EL (cell line): ENCODE measurements at regions not wholly inside any gene's neighbourhood (a gene's known extent, or its start where the extent isn't known, plus 50 kb on each side); places are given as distances from the start of the nearest gene placed in this dataset.
A peak's percentile ranks its signal among the peaks of the same experiment; 100 is the strongest.

Source experiments
- DNase-seq: peaks from one replicate; pipeline ENCODE4 v3.0.0-alpha.2; 2016

DNA sequence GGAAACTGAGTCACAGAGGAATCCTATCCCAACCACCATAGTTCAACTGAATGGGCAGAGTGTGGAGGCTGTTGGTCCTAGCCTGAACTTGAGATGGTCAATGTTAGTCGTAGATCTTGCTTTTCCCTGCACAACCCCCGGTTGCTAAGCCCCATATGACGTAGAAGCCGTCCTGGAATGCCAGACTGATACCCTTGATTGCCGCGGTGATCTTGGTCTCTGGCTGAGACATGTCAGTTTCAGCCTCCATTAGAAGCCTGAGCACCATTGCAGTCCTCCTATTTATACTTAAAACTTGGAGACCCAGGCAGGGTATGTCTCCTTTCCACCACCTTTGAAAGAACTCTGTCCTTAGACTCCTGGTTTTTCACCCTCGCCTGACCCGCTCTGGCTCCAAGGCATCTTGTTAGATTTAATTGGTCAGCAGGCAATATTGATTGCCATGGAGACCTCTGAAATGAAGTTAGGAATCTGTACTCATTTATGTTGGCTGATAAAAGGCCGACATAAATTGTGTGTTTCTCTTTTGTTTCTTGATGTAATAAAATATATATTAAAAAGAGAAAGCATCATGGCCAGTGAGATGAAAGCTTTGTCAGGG is 53.4 kb downstream of the RPLP1 start:
- no peak for DNase-seq

DNA sequence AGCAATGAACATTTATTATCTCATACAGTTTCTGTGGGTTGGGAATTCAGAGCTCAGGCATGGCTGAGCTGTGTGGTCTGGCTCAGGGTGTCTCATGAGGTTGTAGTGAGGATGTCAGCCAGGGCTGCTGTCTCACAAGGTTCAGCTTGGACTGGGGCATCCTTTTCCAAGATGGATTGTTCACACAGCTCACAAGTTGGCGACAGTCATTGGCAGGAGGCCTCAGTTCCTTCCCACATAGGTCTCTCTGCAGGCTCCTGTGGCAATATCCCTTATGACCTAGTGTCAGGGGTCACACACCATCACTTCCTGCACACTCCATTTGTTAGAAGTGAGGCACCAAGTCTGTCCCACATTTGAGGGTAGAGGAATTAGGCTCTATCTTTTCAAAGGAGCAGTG is 56.0 kb downstream of the RPLP1 start:
- no peak for DNase-seq

DNA sequence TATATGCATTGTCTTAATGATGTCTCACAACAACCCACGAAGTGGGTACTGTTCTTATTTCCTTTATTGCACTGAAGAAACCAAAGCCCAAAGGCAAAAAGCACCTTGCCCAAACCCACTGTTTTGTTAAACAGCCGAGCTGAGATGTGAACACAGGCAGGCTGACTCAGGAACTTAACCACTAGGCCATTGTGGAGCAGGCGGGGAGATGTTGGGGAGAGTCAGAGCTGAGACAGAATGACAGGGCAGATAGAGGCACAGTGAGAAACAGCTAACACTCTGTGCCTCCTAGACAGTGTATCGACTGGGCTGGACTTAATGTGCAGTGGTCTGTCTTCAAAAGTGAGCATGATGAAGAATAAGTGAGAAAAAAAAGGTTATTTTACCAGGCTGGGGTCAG is 56.5 kb downstream of the RPLP1 start:
- no peak for DNase-seq

DNA sequence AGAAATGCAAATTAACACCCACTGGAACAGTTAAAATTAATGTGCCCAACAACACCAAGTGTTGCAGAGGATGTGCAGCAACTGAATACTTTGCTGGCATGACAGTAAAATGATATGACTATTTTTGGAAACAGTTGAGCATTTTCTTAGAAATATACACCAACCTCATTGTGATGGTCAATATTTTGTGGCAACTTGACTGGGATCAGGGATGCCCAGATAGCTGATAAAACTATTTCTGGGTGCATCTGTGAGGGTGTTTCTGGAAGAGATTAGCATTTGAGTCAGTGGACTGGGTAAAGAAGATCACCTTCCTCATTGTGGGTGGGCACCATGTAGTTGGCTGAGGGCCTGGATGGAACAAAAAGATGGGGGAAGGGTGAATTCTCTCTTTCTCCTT is 57.9 kb downstream of the RPLP1 start:
- DNase-seq, result no peak

DNA sequence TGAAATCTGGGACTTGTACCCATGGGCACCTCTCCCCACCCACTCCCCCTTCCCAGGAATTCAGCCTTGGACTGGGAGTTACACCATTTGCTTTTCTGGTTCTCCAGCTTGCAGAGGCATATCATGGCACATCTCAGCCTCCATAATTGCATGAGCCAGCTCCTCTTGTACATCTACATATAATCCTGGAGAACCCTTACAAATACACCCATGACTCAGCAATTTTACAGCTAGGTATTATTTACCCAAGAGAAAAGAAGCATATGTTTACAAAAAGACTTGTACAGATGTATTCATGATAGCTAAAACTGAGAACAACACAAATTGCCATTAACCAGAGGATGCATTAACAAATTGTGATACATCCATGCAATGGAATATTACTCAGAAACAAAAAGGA is 58.4 kb downstream of the RPLP1 start:
- no peak for DNase-seq

DNA sequence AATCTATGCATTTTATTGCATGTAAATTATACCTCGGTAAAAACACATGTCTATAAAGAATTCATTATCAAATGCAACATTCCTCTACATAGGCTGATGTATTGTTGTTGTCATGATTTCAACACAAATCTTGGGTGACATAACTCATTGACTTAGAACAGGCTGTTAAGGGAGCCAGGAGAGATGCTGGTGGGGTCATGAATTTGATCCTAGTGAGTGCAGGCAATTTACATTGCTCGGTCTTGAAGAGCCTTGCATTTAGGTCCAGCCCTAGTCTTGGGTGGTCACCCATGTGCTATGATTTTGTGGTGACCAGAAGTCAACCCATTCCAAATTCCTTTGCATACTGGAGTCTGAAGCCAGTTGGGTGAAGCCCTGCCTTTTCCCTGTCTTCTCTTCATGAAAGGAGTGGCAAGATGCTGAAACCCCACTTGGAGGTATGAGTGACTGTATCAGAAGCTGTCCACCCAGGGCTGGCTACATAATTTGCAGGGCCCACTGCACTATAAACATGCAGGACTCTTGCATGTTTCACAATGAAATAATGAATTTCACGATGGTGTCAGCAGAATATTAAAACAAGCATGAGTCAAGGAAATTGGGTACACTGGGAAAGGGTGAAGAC is 59.2 kb downstream of the RPLP1 start:
- DNase-seq, result no peak

DNA sequence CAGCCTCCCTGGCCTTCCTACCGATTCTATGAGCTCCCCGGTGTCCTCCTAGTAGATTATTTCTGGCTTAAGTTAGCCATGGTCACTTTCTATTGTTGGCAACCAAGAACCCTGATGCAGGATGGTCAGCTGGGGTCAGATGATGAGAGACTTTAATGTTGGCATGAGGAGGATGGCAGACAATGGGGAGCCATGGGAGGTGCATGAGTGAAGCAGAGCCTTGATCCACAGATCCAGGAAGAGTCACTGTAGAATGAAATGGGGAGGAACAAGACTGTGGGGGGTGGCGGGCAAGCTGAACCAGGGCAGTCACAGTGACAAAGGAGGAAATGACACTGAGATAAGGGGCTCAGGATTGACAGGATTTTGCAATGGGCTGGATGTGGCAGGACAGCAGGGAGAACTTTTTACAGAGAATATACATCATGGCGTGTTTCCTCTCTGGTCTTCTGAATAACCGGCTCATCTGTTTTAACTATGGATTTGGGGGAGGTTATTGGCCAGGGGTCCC is 60.9 kb downstream of the RPLP1 start:
- no peak for DNase-seq

DNA sequence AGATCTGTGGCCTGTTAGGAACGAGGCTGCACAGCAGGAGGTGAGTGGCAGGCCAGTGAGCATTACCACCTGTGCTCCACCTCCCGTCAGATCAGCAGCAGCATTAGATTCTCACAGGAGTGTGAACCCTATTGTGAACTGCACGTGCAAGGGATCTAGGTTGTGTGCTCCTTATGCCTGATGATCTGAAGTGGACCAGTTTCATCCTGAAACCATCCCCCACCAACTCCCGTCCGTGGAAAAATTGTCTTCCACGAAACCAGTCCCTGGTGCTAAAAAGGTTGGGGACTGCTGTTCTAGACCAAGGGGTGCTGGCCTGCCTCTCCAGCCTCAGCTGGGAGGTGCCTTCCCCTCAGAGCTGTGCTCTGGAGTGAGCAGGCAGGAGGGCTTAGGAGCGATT is 61.4 kb downstream of the RPLP1 start:
- no peak for DNase-seq

DNA sequence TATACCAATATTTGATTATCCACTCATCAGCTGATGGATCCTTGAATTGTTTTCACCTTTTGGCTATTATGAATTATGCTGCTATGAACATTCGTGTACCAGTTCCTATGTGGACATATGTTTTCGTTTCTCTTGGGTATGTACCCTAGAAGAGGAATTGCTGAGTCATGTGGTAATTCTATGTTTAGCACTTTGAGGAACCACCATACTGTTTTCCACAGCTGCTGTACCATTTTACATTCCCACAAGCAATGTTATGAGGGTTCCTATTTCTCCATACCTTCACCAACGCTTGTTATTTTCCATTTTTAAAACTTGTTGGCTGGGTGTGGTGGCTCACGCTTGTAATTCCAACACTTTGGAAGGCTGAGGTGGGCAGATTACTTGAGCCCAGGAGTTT is 62.9 kb downstream of the RPLP1 start:
- DNase-seq, result no peak

DNA sequence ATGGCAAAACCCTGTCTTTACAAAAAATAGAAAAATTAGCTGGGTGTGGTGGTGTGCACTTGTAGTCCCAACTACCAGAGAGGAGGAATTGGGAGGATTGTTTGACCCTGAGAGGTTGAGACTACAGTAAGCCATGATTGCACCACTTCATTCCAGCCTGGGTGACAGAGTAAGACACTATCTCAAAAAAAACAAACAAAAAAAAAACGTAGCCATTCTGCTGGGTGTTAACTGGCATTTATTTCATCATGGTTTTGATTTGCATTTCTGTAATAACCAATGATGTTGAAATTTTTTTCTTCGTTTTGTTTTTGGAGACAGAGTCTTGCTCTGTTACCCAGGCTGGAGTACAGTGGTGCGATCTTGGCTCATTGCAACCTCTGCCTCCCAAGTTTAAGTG is 63.3 kb downstream of the RPLP1 start:
- DNase-seq, result no peak

DNA sequence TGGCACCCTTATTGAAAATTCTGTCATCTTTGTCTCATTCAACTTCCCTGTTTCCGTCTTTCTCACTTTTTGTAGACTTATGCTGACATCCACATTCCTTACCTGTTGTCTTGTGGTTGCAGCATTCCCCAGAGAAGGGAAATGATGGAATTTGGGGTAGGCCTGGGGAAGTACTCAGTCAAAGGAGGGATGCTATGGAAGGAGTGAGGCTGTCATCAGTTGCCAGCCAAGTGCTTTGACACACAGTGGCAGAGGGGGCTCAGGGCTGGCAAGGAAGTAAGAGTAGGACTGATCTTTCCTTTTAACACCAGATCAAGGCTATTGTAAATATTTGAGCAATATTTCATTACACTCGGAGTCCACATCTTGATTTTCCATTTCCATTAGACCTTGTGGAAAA is 64.4 kb downstream of the RPLP1 start:
- DNase-seq, result no peak

DNA sequence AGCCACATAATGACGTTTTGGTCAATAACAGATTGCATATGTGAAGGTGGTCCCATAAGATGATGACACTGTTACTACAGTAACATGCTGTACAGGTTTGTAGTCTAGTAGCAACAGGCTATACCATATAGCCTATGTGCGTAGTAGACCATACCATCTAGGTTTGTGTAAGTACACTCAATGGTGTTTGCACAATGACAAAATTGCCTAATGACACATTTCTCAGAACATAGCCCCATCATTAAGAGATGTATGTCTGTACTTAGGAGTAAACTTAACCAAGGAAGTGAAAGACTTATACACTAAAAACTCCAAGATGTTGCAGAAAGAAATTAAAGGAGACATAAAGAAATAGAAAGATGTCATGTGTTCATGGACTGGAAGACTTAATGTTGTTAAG is 66.2 kb downstream of the RPLP1 start:
- DNase-seq, result no peak

DNA sequence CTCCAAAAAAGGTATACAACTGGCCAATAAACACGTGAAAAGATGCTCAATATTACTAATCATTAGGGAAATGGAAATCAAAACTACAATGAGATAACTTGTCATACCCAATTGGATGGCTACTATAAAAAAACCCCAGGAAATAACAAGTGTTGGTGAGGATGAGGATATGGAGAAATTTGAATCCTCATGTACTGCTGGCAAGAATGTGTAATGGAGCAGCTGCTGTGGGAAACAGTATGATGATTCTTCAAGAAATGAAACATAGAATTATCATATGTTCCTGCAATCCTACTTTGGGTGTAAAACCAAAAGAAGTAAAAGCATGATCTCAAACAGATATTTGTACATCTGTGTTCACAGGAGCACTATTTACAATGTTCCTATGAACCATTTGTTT is 67.4 kb downstream of the RPLP1 start:
- DNase-seq, result no peak

DNA sequence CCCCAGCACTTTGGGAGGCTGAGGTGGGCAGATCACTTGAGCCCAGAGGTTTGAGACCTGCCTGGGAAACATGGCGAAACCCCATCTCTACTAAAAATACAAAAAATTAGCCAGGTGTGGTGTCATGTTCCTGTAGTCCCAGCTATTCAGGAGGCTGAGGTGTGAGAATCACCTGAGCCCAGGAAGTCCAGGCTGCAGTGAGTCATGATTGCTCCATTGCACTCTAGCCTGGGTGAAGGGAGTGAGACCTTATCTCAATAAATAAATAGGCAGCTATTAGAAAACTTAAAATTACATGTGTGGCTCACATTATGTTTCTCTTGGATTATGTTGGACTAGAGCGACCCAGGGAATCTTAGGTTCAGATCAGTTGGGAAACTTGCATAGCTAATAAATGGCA is 69.7 kb downstream of the RPLP1 start:
- no peak for DNase-seq

DNA sequence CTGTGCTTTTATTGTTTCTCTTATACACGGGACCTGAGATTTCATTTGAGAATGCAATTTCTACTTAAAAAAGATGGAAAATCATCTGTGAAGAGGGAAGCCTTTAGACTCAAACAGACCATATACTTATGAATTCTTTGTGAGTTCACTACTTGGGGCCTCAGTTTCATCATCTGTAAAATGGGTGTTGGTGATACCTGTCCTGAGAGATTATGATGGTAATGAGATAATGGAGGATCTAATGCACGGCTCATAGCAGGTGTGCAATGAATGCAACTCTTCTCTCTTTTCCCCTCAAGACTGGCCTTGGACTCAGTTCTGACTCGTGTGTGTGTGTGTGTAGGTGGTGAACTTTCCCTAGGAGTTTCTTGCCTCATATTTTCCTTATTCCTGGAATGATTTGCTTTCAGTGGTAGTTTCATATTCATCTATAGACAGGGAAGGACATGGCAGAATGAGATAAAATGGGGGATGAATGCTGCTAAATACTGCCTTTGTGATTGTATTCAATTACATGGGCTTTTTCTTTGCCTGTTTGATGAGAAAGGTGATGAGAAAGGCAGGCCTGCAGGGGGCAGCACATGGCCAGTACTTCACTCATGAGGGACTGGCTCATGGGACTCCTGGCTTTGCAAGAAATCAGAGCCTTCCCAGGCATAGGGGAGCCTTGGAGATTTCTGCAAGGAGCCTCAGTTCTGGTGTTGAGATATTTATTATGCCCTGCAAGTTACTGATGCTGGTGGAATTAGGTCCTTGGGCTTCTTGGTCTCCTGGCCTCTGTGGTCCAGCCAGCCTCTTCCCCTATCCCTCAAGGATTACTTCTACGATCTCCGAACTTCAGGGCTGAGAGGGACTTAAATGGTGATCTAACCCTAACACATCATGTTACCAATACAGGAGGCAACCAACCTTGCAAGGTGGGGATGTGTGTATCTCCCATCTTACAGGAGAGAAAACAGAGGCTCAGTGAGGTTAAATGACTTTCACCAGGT is 70.7 kb downstream of the RPLP1 start:
- DNase-seq, result peak; percentile 69

DNA sequence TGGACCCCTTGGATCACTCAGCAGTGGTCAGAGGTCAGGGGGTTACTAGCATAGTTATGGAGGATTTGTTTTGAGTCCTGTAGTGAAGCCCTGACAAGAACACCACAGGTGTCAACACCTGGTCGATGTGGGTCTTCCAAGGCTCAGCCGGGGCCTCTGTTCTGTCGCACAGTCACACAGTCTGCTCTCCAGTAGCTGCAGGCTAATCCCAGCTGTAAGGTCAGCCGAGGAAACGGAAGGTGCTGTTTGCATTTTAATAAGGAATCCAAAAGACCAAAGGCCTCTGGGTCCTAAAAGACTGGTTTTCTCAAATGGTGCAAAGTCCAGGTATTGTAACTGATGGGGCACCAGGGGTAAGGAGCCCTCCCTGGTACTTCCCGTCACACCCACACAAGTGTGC is 71.7 kb downstream of the RPLP1 start:
- no peak for DNase-seq

DNA sequence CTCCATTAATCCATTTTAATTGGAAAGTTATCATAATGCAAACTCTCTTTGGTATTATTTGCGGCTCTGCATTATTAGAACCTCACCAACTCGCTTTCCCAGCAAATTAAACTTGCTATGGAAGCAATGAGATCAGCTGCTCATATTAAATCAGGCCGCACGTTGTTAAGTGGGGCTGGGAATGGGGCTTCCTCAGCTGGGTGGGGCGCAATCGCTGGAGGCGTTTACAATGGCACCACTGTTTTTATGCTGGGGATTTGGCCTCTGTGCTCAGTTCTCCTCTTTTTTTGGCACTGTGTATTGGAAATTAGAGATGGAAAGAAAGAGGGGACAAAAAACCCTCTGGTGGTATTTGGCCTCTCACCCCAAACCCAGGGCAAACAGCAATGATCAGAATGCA is 72.2 kb downstream of the RPLP1 start:
- DNase-seq, result no peak

DNA sequence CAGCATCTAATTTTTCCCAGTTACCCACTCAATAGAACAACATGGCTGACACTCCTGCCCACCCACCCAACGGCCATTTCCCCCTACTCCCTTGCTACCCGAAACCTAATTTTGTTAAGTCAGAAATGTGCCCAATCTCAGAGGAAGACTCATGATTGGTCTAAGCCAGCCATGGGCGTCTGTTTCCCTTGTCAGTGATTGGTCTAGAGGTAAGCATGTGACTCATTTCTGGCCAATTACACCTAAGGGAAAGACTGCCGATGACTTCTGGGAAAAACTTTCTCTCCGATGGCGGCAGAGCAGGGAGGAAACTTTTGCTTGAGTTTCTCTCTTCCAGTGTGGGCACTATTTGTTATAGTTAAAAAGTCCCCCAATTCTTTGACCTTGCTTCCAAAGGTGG is 72.9 kb downstream of the RPLP1 start:
- no peak for DNase-seq

DNA sequence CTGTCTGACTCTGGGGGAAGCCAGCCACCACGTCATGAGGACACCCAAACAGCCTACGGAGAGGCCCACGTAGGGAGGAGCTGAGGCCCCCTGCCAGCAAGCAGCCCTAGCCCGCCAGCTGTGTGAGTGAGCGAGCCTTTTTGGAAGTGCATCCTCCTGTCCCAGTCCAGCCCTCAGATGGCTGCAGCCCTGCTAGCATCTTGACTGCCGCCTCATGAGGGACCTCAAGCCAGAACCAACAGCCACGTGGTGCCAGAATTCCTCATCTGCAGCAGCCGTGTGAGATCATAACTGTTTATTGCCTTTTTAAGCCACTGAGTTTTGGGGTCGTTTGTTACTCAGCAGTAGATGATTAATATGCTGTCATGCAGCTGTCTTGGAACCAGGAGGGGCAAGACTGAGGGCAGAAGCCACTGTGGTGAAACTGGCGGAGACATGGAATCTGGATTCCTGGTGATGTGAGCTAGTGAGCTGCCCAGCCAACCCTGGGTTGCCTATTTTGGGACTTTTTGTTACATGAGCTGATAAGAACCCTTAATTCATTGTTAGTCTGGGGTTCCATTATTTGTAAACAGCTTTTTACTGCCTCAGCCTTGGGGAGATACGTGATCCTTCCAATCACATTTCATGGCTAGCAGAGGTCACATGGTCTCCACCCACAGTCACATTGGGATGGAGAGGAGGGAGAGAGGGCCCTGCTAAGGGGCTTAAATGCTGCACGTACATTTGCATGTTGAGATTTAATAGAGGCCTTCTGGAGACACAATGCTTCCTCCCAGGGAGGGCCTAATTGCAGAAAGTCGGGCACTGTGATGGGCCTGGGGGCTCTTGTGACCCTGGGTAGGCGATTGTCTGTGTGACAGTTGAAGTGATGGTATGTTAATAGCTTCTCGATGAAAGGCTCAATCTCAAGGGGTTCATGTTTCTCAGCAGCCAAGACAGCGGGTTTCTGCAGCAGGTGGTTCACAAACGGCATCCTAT is 73.8 kb downstream of the RPLP1 start:
- peak; percentile 9 for DNase-seq

DNA sequence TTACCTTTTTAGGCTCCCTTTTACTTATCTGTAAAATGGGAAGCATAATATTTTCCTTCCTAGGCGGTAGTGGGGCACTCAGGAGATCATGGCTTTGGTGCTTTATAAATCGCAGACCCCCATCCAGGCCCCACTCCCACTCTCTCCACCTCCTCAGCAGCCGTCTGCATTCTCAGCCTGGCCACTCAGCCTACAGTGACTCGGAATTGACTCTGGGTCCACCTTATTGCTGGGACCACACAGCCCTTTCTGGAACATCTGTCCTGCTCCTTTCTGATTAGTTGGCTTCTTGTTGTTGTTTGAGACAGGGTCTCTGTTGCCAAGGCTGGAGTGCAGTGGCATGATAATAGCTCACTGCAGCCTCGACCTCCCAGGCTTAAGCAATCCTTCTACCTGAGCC is 76.5 kb downstream of the RPLP1 start:
- DNase-seq, result no peak

DNA sequence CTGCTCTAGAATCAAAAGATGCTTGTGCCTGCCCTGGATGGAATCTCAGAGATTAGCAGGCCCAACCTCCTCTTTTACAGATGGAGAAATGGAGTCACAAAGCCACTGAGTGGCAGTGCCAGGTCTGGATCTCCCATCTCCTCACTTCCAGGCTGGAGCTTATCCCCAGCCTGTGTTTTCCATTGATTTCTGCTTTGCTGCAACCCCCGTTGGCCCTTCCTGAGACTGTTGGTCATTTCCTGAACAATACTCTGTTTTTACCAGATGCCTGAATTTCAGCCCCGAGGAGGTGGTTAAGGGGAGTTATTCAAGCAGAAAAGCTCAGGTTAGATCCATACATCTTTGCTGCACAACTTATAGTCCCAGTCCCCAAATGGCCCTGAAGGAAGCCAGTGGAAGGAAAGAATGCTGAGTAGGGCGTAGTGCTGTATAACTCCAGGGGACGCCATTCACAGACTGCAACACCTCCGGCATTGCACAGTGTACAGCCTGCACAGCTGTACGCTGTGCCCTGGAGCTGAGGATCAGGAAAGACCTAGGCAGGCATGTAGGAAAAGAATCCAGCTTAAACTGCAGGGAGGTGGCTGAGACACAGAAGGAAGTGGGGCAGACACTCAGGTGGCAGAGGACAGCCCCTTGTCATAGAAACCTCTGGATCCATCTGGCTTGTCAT is 77.5 kb downstream of the RPLP1 start:
- no peak for DNase-seq
